ENCODE measurements at regions not wholly inside any gene's neighbourhood (a gene's known extent, or its start where the extent isn't known, plus 50 kb on each side); places are given as distances from the start of the nearest gene placed in this dataset.

GRCh38 chr9:523444-523843 is 308.8 kb downstream of the DOCK8 start:
- TF ChIP-seq CTCF (IDR thresholded peaks at IDR 0.05) (no peak), POLR2A (IDR thresholded peaks at IDR 0.05) (no peak)

All from heart left ventricle (tissue), 13 donors.